GM18505 (cell line): ENCODE measurements at regions not wholly inside any gene's neighbourhood (a gene's known extent, or its start where the extent isn't known, plus 50 kb on each side); places are given as distances from the start of the nearest gene placed in this dataset.

Source experiments
- ATAC-seq: cut with Tn5 transposase; IDR thresholded peaks from one replicate; pipeline ENCODE4 v1.9.1; 2021; ENCODE audit not compliant: unreplicated experiment
- POLR2A ChIP-seq: IDR thresholded peaks from 4 replicates; pipeline ENCODE4 v1.6.1; 2011; ENCODE audit warnings: borderline replicate concordance; ENCODE audit not compliant: insufficient read depth, insufficient read length; ENCODE audit errors: extremely low read depth

GRCh38 chr15:61724251-61724939 lies 335.9 kb downstream of the VPS13C start:
- ATAC-seq: no peak
- TF ChIP-seq POLR2A: no peak

GRCh38 chr15:61721418-61721817 lies 338.8 kb downstream of the VPS13C start:
- no peak for ATAC-seq
- no peak for TF ChIP-seq POLR2A

- TF ChIP-seq POLR2A: no peak
- ATAC-seq: no peak
Observed at GRCh38 chr15:61720197-61720704, 340.0 kb downstream of the VPS13C start.

GRCh38 chr15:61715082-61715481 lies 345.2 kb downstream of the VPS13C start:
- no peak for TF ChIP-seq POLR2A
- no peak for ATAC-seq

- no peak for TF ChIP-seq POLR2A
- no peak for ATAC-seq
Observed at GRCh38 chr15:61712129-61712759, 348.0 kb downstream of the VPS13C start.

- ATAC-seq: no peak
- TF ChIP-seq POLR2A: no peak
Observed at GRCh38 chr15:61702224-61703020, 357.8 kb downstream of the VPS13C start.

- ATAC-seq: no peak
- no peak for TF ChIP-seq POLR2A
Observed at GRCh38 chr15:61701455-61701854, 358.8 kb downstream of the VPS13C start.

GRCh38 chr15:61700803-61701202 lies 359.4 kb downstream of the VPS13C start:
- TF ChIP-seq POLR2A: no peak
- ATAC-seq: no peak

- TF ChIP-seq POLR2A: no peak
- no peak for ATAC-seq
Observed at GRCh38 chr15:61697796-61698195, 362.5 kb downstream of the VPS13C start.

GRCh38 chr15:61689067-61689466 lies 371.2 kb downstream of the VPS13C start:
- no peak for ATAC-seq
- no peak for TF ChIP-seq POLR2A

GRCh38 chr15:61687651-61688050 lies 372.6 kb downstream of the VPS13C start:
- no peak for ATAC-seq
- no peak for TF ChIP-seq POLR2A

GRCh38 chr15:61687124-61687523 lies 373.1 kb downstream of the VPS13C start:
- TF ChIP-seq POLR2A: no peak
- ATAC-seq: no peak

GRCh38 chr15:61685971-61686370 lies 374.3 kb downstream of the VPS13C start:
- TF ChIP-seq POLR2A: no peak

GRCh38 chr15:61685534-61685933 lies 374.7 kb downstream of the VPS13C start:
- TF ChIP-seq POLR2A: no peak
- no peak for ATAC-seq

More at GRCh38 chr15:61685971-61686370, 374.3 kb downstream of the VPS13C start:
- no peak for ATAC-seq

- no peak for ATAC-seq
Observed at GRCh38 chr15:61684749-61685467, 375.3 kb downstream of the VPS13C start.

More at GRCh38 chr15:61684749-61685467, 375.3 kb downstream of the VPS13C start:
- no peak for TF ChIP-seq POLR2A
